Left renal cortex interstitium (tissue), 4 donors: ENCODE measurements at regions not wholly inside any gene's neighbourhood (a gene's known extent, or its start where the extent isn't known, plus 50 kb on each side); places are given as distances from the start of the nearest gene placed in this dataset.

Experiments
- DNase-seq, 4 donors: peaks; one replicate each; pipeline ENCODE4 v3.0.0-alpha.2; 2013; ENCODE audit warnings: low read depth in 4 of 4, low spot score in 2 of 4, missing footprints in 1 of 4

- DNase-seq = no peak
These were observed 88.5 kb upstream of the COL5A2 start for GRCh38 chr2:189267925-189268579.

DNA sequence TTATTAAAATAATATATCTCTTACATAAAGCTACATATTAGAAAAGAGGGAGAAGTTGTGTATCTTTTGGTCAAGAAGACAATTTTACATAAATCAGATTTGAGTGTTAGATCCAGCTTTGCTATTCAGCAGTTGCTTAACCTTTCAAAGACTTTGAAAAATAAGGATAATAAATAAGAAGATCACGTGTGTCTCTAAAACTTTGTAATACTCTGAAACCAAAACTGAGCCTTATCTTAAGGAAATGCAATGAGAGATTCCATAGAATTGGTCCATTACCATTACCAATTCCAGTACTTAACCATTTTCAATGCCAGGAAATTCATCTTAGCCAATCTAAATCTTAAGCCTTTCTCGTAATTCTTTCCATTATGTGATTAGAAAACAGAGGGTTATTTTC is 89.2 kb upstream of the COL5A2 start:
- no peak for DNase-seq

DNA sequence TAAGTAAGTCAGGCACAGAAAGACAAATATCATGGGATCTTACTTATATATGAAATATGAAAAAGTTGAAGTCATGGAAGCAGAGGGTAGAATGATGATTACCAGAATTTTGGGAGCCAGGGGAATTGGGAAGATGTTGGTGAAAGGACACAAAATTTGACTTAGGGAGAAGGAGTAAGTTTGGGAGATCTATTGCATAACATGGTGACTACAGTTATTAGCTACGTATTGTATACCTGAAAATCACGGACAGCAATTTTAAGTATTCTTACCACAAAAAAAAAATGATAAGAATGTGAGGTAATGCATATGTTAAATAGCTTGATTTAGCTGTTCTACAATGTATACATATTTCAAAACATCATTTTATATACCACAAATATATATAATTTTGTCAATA is 94.2 kb upstream of the COL5A2 start:
- DNase-seq = no peak

GRCh38 chr2:189274361-189274760 is 94.8 kb upstream of the COL5A2 start:
- no peak for DNase-seq

DNA sequence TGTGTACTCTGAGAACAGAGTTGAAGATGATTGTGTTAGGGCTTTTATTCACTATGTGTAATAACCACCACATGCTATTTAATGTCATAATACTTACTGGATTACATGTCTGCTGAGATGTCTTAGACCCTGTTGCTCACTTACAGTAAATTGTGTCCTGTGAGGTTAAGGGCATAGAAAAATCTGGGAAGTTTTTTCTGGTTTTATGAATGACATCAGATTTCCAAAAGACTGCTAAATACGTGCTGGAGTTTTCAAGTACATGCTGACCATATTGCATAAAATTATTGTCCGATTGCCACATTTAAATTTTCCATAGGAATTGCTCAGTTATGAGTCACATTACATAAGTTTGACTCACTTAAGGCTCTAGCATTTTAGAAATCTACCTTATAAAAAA is 96.7 kb upstream of the COL5A2 start:
- DNase-seq = no peak

DNA sequence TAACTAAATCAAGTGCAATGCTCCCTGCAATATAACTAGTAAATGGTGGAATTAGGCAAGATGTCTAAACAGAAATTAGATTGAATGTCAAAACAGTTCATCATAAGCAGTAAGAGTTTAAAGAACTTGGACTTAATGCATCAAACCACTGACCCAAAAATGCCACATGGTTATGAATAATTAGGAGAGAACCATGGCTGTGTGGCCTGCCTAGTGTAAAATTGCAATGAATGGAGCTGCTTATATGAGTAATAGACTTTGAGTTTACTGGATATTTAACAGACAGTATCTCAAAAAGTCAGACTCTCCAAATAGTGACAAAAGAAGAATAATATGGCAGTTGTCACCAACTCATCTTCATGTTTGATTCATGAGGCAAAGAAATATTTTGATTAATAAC is 101.6 kb upstream of the COL5A2 start:
- no peak for DNase-seq

GRCh38 chr2:189285349-189285748 is 105.8 kb upstream of the COL5A2 start:
- DNase-seq = no peak

DNA sequence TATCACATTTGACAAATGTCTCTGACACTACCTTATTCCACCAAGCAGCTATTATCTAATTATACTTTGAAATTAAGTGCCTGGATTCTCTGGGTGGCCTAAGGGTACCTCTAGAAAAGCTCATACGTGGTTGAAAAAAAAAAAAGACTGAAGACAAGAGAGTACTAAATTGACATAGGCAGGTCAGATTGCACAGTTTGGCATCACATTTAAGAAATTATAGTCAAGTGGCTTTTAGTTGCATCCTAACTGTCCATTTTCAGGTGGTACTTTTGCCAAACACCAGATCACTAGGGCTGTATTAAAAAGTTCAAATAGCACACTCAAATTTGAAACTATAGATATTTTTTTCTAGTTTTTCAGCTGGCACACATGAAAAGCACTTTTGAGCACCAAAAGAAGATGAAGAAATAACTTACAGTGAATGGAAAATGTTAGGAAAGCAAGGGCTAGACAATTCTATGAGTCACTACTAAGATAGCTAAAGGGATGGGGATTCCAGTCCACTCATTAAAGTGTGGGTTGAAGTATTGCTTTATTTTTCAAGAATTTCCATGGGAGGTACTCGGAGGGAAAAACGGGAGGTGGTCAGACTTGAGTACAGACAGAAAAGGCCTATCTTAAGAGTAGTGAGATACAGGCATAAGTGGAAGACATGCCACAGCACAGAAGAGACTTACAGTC is 106.5 kb upstream of the COL5A2 start:
- DNase-seq = no peak

GRCh38 chr2:189287363-189287762 is 107.8 kb upstream of the COL5A2 start:
- DNase-seq = no peak

DNA sequence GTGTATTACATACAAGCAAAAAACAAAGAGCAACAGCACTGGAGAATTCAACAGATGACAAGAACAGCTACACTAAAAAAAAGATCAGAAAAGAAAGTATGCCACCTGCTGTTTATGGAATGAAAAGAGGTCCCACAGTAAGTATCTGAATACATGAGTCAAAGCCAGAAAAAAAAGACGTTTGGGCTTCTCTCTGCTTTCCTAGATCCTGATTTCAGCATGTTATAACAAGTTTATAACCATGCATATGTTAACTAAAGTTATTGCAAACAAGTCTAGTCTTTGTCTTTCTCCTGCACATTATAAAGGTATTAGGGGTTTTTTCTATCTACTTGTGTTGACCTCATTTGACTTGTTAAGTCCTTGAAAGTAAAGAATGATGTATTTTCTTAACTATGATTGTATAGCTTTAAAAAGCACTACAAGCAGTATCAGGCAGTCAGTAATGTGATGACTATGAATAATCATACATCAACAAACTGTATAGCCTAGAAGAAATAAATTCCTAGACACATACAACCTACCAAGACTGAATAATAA is 108.5 kb upstream of the COL5A2 start:
- DNase-seq = peak; percentile 2 to 50 (median 30)

GRCh38 chr2:189291460-189291859 is 111.9 kb upstream of the COL5A2 start:
- no peak for DNase-seq

- DNase-seq = no peak
These were observed 113.6 kb upstream of the COL5A2 start for GRCh38 chr2:189293164-189293563.

DNA sequence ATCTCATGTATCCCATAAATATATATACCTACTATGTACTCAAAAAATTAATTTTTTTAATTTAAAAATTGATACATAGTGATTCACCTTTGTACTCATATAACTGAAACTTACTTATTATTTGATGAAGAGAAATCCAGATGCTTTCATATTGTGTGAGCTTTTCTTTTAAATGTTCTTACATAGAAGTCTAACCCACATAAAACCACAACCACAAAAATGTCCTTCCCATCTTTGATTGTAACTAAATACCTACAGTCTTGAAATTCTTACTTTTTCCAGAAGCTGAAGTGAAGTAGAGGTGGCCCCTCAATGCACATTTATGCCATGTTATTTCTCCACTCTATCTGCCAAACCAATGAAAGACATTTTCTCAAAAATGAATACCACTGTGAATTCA is 117.9 kb upstream of the COL5A2 start:
- no peak for DNase-seq

DNA sequence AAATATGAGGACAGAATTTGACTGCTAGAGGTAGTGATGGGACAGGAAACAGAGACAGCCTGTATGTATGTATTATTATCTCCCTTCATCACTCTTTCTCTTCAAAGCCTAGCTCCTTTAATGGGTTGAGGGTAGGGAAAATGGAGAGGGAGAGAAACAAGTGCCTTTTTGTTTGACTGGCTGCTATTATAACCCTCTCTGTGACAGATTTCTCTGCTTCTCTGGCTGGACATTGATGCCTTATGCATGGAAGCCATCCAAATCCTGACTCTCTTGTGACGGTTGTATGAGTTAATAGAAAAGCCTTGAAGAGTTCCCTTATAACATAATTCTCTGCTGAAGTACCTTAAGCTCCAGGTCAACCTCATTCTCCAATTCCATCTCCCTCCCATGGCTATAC is 118.5 kb upstream of the COL5A2 start:
- DNase-seq = no peak

DNA sequence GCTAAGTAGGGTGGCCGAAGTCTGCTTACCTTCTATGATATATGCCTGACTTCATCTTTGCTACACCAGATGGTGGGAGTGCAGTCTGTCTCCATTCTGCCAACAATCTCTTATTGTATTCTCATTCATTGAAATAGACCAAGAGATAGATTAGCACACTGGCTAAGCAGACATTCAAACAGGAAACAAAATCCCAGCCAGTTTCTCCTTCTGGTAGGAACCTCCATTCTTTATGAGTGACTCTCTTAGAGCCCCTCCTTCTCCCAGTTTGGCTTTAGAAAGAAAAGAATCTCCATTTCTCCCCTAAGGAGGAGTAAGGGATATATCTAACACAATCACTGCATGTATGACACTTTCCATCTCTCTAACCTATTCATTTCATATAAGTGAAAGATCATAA is 118.9 kb upstream of the COL5A2 start:
- no peak for DNase-seq

DNA sequence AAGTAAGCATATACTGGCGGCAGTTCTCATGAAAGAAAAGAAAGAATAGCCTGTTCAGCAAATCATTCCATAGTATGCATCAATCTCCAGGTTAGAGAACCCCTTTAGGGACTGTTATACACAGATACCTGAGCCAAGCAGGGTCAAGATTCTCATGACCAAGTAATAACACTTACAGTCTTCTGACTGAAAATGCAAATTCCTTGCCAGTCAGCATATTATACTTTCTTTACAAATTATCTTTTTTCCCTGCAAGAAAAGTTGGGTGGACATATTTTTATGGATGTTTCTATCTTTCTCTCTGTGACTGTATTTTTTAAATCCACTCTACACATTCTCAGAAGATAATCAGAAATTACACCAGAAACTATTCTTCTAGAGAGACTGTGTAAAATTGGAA is 120.4 kb upstream of the COL5A2 start:
- DNase-seq = no peak

DNA sequence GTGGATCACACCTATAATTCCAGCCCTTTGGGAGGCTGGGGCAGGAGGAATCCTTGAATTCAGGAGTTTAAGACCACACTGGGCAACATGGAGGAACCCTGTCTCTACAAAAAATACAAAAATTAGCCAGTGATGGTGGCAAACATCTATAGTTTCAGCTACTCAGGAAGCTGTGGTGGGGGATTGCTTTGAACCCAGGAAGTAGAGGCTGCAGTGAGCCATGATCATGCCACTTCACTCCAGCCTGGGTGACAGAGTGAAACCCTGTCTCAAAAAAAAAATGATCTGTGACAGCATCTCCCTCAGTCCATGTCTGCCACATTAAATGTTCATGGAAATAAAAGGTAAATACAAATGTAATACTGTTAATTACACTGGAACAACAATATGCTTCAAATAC is 121.4 kb upstream of the COL5A2 start:
- no peak for DNase-seq

GRCh38 chr2:189302274-189302948 is 122.8 kb upstream of the COL5A2 start:
- no peak for DNase-seq

- DNase-seq = no peak
These were observed 124.8 kb upstream of the COL5A2 start for GRCh38 chr2:189304360-189304759.

DNA sequence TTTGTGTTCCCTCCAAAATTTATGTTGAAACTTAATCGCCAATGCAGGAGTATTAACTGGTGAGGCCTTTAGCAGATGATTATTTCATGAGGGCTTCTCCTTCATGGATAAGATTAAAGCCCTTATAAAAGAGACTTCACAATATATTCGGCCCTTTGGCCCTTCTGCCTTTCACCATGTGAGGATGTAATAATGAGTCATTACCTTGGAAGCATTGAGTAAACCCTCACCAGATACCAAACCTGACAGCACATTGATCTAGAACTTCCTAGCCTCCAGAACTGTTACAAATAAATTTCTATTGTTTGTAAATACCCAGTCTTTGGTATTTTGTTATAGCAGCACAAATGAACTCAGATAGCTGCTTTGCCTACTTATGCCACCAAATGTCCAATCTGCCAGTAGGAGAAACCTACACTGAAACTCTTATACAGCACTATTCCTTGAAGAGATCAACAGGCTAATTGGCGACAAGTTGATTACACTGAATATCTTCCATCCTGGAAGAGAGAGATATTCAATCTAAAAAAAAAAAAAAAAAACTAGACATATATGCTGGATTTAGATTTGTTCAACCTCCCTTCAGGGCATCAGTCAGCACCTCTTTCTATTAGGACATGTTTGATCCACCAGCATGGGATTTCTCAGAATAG is 125.9 kb upstream of the COL5A2 start:
- DNase-seq = no peak

GRCh38 chr2:189306525-189306924 is 127.0 kb upstream of the COL5A2 start:
- DNase-seq = no peak
